PC-9 (cell line): ENCODE measurements at regions not wholly inside any gene's neighbourhood (a gene's known extent, or its start where the extent isn't known, plus 50 kb on each side); places are given as distances from the start of the nearest gene placed in this dataset.

Source experiments
- CTCF ChIP-seq: fragments of 200-600 bp; sonication (generic); conservative IDR thresholded peaks from 2 replicates; pipeline ENCODE4 v1.6.1; 2017; ENCODE audit warnings: mixed run types, antibody characterized with exemption, mild to moderate bottlenecking, moderate library complexity
- EZH2 ChIP-seq: fragments of 200-600 bp; sonication (generic); IDR thresholded peaks from 2 replicates; pipeline ENCODE4 v1.8.0; 2017; ENCODE audit warnings: antibody characterized with exemption, low read depth

GRCh38 chr6:81938991-81939732, 186.7 kb upstream of the TENT5A start:
- TF ChIP-seq CTCF (no peak), EZH2 (no peak)
